Tibial nerve (tissue), 4 donors: ENCODE measurements at regions not wholly inside any gene's neighbourhood (a gene's known extent, or its start where the extent isn't known, plus 50 kb on each side); places are given as distances from the start of the nearest gene placed in this dataset.

Experiments
- DNase-seq, 2 donors: peaks; one replicate each; pipeline ENCODE4 v3.0.0-alpha.2; 2019; ENCODE audit warnings: low spot score in 2 of 2
- H3K27ac ChIP-seq, 4 donors: fragments of 200-600 bp; sonication (generic) in 3 of 4; one replicate each; pipeline ENCODE4 v1.5.1; 2017 to 2019; ENCODE audit warnings: mild to moderate bottlenecking in 1 of 4
- H3K27me3 ChIP-seq, 2 donors: fragments of 200-600 bp; sonication (generic) in 1 of 2; one replicate each; pipeline versions ENCODE4 v1.5.1 to v1.6.0; 2017 to 2019
- H3K36me3 ChIP-seq, 3 donors: fragments of 200-600 bp; sonication (generic); one replicate each; pipeline ENCODE4 v1.5.1; 2018 to 2019
- H3K4me1 ChIP-seq, 4 donors: fragments of 200-600 bp; sonication (generic) in 3 of 4; one replicate each; pipeline ENCODE4 v1.5.1; 2017 to 2019
- H3K4me3 ChIP-seq, 4 donors: fragments of 200-600 bp; sonication (generic) in 3 of 4; one replicate each; pipeline ENCODE4 v1.5.1; 2017 to 2019; ENCODE audit warnings: mild to moderate bottlenecking in 1 of 4, moderate library complexity in 1 of 4
- H3K9me3 ChIP-seq, 4 donors: fragments of 200-600 bp; sonication (generic) in 3 of 4; one replicate each; pipeline ENCODE4 v1.5.1; 2017 to 2019
- EP300 ChIP-seq, 2 donors: sonication (generic); formaldehyde crosslinking; IDR thresholded peaks; one replicate each; pipeline ENCODE4 v1.6.1; 2017; ENCODE audit warnings: antibody characterized with exemption in 2 of 2, mild to moderate bottlenecking in 1 of 2
- POLR2A ChIP-seq, 2 donors: fragments of 450-650 bp; IDR thresholded peaks; one replicate each; pipeline ENCODE4 v1.6.1; 2017; ENCODE audit warnings: antibody characterized with exemption in 2 of 2, mild to moderate bottlenecking in 2 of 2, moderate library complexity in 2 of 2
- WGBS, 2 donors: methylation state at CpG; one replicate each; pipeline ENCODE4 v1.1.5; 2018; 5-methylcytosine and 5-hydroxymethylcytosine counted together
- TF ChIP-seq, protein P1 (sequence below), 5 experiments: fragments of 200-600 bp in 3 of 5; fragments of 450-650 bp in 2 of 5; sonication (generic) in 3 of 5; IDR thresholded peaks; one replicate each; pipeline ENCODE4 v1.5.1; 2016 to 2019; ENCODE audit warnings: antibody characterized with exemption in 5 of 5, mild to moderate bottlenecking in 3 of 5, moderate library complexity in 2 of 5

GRCh38 chr5:15069407-15069905, 197.9 kb upstream of the ANKH start:
- no peak for DNase-seq
- Histone ChIP-seq H3K9me3 (peaks cover 0 to 5% (median 0%) of the 10 kb centered on the region in 4 donors), H3K4me1 (no peaks in the 10 kb centered on the region), H3K27me3 (no peaks in the 10 kb centered on the region), H3K4me3 (no peak overlapping the region), H3K36me3 (no peaks in the 10 kb centered on the region), H3K27ac (no peak overlapping the region)
- TF ChIP-seq, protein P1, sequence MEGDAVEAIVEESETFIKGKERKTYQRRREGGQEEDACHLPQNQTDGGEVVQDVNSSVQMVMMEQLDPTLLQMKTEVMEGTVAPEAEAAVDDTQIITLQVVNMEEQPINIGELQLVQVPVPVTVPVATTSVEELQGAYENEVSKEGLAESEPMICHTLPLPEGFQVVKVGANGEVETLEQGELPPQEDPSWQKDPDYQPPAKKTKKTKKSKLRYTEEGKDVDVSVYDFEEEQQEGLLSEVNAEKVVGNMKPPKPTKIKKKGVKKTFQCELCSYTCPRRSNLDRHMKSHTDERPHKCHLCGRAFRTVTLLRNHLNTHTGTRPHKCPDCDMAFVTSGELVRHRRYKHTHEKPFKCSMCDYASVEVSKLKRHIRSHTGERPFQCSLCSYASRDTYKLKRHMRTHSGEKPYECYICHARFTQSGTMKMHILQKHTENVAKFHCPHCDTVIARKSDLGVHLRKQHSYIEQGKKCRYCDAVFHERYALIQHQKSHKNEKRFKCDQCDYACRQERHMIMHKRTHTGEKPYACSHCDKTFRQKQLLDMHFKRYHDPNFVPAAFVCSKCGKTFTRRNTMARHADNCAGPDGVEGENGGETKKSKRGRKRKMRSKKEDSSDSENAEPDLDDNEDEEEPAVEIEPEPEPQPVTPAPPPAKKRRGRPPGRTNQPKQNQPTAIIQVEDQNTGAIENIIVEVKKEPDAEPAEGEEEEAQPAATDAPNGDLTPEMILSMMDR (IDR thresholded peaks at IDR 0.05): no peak
- no peak for TF ChIP-seq POLR2A (IDR thresholded peaks at IDR 0.05)
- TF ChIP-seq EP300 (IDR thresholded peaks at IDR 0.05): no peak
- whole genome bisulfite sequencing, 2 donors: 64 to 69% methylated on average over 1 of the region's 1 CpG

GRCh38 chr5:15065091-15065490, 193.5 kb upstream of the ANKH start:
- no peak overlapping the region for H3K4me3 ChIP-seq
- 76 to 82% methylated on average over 2 of the region's 2 CpGs for WGBS, 2 donors
- H3K27me3 ChIP-seq: no peaks in the 10 kb centered on the region
- TF ChIP-seq EP300 (IDR thresholded peaks at IDR 0.05) (no peak), POLR2A (IDR thresholded peaks at IDR 0.05) (no peak)
- TF ChIP-seq, protein P1 (IDR thresholded peaks at IDR 0.05): no peak
- no peaks in the 10 kb centered on the region for H3K36me3 ChIP-seq
- H3K9me3 ChIP-seq: peaks cover 0 to 5% (median 0%) of the 10 kb centered on the region in 4 donors
- DNase-seq: no peak
- no peak overlapping the region for H3K27ac ChIP-seq
- no peaks in the 10 kb centered on the region for H3K4me1 ChIP-seq

- no peak overlapping the region for H3K4me3 ChIP-seq
- no peak for DNase-seq
- no peaks in the 10 kb centered on the region for H3K27me3 ChIP-seq
- peaks cover 0 to 5% (median 0%) of the 10 kb centered on the region in 4 donors for H3K9me3 ChIP-seq
- no peak for TF ChIP-seq EP300 (IDR thresholded peaks at IDR 0.05)
- TF ChIP-seq, protein P1 (IDR thresholded peaks at IDR 0.05): no peak
- TF ChIP-seq POLR2A (IDR thresholded peaks at IDR 0.05): no peak
- H3K27ac ChIP-seq: no peak overlapping the region
- WGBS, 2 donors: 92 to 95% methylated on average over 2 of the region's 2 CpGs
- no peaks in the 10 kb centered on the region for H3K4me1 ChIP-seq
- H3K36me3 ChIP-seq: no peaks in the 10 kb centered on the region
These were observed 192.8 kb upstream of the ANKH start for GRCh38 chr5:15064396-15064795.

DNA sequence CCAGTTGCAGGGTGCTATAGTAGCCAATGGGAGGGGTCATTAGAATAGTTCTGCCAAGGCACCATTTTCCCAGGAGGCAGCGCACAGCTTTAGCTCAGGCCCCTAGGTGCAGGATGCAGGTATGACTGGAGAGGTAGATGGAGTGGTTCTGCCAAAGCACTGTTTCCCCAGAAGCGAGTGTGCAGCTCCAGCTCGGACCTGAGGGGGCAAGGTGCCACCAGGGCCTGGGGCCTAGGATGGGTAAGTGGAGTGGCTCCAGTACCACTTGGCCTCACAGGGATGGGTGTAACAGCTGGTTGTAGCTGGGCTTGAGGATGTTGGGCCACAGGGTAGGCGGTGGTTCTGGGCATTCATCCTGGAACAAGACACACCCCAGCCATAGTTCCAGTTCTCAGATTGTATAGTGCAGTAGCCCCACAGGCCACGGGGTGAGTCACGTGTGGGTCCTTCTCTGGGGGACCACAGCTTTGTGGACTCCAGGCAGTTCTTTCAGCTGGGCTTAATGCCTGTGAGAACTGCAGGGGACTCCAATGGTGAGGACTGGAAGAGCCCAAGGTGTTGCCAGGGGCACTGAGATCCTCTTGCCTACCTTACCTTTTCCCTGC, 185.5 kb upstream of the ANKH start:
- DNase-seq: no peak
- Histone ChIP-seq H3K4me1 (no peaks in the 10 kb centered on the region), H3K27me3 (no peaks in the 10 kb centered on the region), H3K4me3 (no peak overlapping the region), H3K9me3 (peaks cover 0 to 11% (median 0%) of the 10 kb centered on the region in 4 donors), H3K36me3 (no peaks in the 10 kb centered on the region), H3K27ac (no peak overlapping the region)
- 86 to 93% methylated on average over 6 of the region's 6 CpGs for WGBS, 2 donors
- no peak for TF ChIP-seq POLR2A (IDR thresholded peaks at IDR 0.05)
- TF ChIP-seq, protein P1 (IDR thresholded peaks at IDR 0.05): no peak
- no peak for TF ChIP-seq EP300 (IDR thresholded peaks at IDR 0.05)

GRCh38 chr5:15044521-15044920, 172.9 kb upstream of the ANKH start:
- Histone ChIP-seq H3K27me3 (no peaks in the 10 kb centered on the region), H3K9me3 (peaks cover 0 to 11% (median 0%) of the 10 kb centered on the region in 4 donors), H3K27ac (no peak overlapping the region), H3K4me3 (no peak overlapping the region), H3K4me1 (no peaks in the 10 kb centered on the region), H3K36me3 (no peaks in the 10 kb centered on the region)
- no peak for DNase-seq
- TF ChIP-seq, protein P1 (IDR thresholded peaks at IDR 0.05): no peak
- no peak for TF ChIP-seq POLR2A (IDR thresholded peaks at IDR 0.05)
- TF ChIP-seq EP300 (IDR thresholded peaks at IDR 0.05): no peak
- WGBS, 2 donors: 85 to 96% methylated on average over 3 of the region's 3 CpGs
